GM10248 (cell line): ENCODE measurements at regions not wholly inside any gene's neighbourhood (a gene's known extent, or its start where the extent isn't known, plus 50 kb on each side); places are given as distances from the start of the nearest gene placed in this dataset.

Experiments
- CTCF ChIA-PET: fragments of 300-600 bp; sonication (Branson Sonifier 250); formaldehyde crosslinking; extraction: SDS; loops from one replicate; lab custom pipeline; 2021; ENCODE audit warnings: antibody characterized with exemption; lab: Yijun Ruan, JAX
- POLR2A ChIA-PET: fragments of 350-650 bp; sonication (Branson Sonifier 250); formaldehyde crosslinking; extraction: SDS; loops from one replicate; lab custom pipeline; 2020; ENCODE audit warnings: antibody characterized with exemption; lab: Yijun Ruan, JAX
- DNase-seq: peaks from one replicate; pipeline ENCODE4 v3.0.0; 2012; ENCODE audit errors: extremely low spot score
- TF ChIP-seq, protein P1 (sequence below): IDR thresholded peaks from 2 replicates; pipeline ENCODE4 v1.5.1; 2012; ENCODE audit warnings: mild to moderate bottlenecking, low read depth; ENCODE audit errors: extremely low read depth, missing control alignments, control extremely low read depth

DNA sequence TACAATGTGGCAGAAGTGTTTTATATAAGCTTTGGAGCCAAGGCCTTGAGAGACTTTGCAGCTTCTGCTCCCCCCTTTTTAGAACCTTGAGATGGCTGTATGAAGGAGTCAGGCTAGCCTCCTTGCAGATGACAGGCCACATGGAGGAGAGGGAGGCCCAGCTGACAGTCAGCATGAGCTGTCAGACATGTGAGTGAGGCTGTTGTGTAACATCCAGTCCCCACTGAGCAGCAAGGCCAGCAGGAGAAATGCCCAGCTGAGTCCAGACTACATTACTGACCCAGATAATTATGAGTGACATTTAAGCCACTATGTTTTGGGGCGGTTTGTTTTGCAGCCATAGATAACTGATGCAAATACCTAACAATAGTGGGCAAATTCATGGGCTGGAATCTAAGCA, 515.3 kb upstream of the ARX start:
- DNase-seq: no peak
- CTCF ChIA-PET: interaction anchor here (0.7 kb wide), 1 partner anchor 24 kb away, joined by 3 read pairs; no protein-coding TSS in a partner anchor
- TF ChIP-seq, protein P1, sequence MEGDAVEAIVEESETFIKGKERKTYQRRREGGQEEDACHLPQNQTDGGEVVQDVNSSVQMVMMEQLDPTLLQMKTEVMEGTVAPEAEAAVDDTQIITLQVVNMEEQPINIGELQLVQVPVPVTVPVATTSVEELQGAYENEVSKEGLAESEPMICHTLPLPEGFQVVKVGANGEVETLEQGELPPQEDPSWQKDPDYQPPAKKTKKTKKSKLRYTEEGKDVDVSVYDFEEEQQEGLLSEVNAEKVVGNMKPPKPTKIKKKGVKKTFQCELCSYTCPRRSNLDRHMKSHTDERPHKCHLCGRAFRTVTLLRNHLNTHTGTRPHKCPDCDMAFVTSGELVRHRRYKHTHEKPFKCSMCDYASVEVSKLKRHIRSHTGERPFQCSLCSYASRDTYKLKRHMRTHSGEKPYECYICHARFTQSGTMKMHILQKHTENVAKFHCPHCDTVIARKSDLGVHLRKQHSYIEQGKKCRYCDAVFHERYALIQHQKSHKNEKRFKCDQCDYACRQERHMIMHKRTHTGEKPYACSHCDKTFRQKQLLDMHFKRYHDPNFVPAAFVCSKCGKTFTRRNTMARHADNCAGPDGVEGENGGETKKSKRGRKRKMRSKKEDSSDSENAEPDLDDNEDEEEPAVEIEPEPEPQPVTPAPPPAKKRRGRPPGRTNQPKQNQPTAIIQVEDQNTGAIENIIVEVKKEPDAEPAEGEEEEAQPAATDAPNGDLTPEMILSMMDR: no peak
- POLR2A ChIA-PET: no interaction called here

DNA sequence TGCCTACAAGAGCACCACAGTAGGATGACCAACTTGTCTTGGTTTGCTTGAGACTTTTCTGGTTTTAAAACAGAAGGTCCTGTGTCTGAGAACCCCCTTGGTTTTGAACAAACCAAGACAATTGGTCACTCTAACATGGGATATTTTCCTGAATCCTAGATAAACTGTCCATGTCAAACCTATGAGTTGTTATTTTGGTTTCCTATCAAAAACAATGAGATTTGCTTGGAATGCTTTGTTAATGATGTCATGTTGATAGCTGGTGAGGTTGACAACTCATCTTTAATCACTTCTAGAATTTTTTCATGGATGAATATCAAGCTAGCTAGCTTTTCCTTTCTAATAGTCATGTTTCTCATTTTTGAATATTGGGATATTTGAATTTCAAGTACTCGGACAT, 518.3 kb upstream of the ARX start:
- ChIA-PET POLR2A (no interaction called here), CTCF (no interaction called here)
- DNase-seq: no peak
- TF ChIP-seq, protein P1: no peak

DNA sequence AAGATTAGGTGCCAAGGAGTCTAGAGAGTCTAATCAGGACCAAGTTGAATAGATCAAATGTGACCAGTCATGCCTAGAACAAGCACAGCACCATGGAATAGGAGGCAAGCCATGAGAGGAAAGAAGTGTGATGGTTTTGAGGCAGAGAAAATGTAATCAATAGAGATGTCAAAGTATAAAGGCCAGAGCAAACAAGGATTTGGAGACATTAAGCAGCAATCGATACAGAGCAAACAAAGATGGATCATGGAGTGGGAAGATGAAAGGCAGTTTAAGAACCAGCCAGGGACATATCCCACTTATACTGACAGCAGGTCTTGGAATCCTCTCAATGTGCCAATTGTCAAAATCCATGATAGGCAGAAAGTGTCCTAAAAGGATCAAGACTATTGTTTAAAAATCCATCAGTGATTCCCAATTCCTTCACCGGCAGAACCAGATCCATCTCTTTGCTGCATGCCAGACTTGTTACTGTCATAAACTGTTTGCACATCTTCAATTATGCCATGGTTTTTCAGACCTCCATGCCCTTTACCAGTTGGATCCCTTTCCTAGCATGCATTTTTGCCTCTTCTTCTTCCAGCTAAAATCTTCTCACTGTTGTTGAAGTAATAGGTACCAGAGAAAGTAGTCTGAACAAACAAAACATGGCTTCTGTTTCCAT, 520.7 kb upstream of the ARX start:
- POLR2A ChIA-PET: no interaction called here
- CTCF ChIA-PET: no interaction called here
- DNase-seq: no peak
- TF ChIP-seq, protein P1: no peak

DNA sequence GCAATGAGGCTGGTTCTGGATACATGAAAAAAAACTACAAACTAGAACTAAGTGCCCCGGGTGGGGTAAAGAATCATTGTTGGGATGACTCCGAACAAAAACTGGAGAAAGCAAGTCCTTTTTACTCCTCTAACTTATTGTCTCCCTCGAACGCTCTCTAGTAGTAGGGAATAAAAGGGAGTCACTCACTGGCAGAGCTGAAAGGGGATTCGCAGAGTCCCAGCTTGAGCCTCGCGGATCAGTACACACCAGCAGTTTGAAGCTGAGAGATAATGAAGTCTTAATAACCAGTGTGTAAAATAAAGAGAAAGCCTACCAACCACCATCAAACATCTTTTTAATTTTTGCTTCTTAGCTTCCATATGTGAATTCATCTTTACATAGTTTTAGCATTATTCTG, 521.9 kb upstream of the ARX start:
- TF ChIP-seq, protein P1: no peak
- DNase-seq: no peak
- POLR2A ChIA-PET: no interaction called here
- CTCF ChIA-PET: interaction anchor here (1.0 kb wide), 1 partner anchor 14 kb away, joined by 3 read pairs; no protein-coding TSS in a partner anchor

DNA sequence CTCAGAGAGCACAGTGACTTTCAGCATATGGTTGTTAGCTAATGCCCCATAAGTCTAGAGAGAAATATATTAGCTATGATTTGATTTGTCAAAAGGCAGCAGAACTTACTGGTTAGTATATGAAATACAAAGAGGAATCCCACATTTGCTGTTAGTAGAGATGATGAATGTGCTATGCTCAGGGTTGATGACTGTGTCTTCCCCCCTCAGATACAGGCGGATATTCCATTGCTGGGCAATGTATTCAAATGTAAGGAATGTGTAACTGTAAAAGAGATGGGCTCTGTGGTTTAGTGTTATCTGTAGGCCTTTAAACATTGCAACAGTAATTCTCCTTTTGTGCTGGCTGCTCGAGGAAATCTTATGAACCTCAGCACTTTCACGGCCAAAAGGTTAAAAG, 528.9 kb upstream of the ARX start:
- ChIA-PET CTCF (no interaction called here), POLR2A (no interaction called here)
- TF ChIP-seq, protein P1: no peak
- no peak for DNase-seq

DNA sequence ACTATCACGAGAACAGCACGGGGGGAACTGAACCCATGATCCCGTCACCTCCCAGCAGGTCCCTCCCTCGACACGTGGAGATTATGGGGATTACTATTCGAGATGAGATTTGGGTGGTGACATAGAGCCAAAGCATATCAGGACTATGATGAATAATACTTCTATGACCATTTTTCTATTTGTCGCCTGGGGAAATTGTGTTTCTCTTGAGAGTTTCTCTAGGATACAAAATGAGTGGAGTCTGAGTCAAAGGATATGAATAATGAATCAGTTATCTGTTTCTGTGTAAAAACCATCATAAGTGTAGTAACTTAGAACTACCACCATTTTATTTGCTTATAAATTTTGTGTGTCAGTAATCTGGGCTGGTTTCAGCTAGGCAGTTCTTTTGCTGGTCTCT, 533.0 kb upstream of the ARX start:
- ChIA-PET CTCF (no interaction called here), POLR2A (no interaction called here)
- DNase-seq: no peak
- TF ChIP-seq, protein P1: no peak
